ENCODE measurements at regions not wholly inside any gene's neighbourhood (a gene's known extent, or its start where the extent isn't known, plus 50 kb on each side); places are given as distances from the start of the nearest gene placed in this dataset.
A peak's percentile ranks its signal among the peaks of the same experiment; 100 is the strongest.
"Not testable (repeated sequence)": the region's sequence is repeated elsewhere in the genome, so short reads cannot be mapped to it uniquely, and the experiment has no call there.

DNA sequence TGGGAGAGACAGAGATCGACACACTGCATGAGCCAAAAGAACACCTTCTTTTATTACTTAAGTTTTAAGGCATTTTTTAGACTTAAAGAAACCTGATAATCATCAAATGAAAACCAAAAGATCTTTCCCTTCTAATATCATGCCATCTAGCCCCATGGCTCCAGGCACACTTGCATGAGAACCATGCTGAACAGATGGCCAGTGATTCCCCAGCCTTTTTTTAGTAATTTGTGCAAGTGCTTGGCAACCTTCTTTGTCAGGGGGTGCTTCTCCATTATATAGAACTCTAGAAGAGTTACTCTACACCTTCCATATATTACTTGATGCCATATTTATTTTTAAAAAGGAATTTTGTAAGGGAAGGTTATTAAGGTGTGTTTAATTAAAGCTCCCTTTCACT lies 182.2 kb upstream of the TEX13C start:
- Histone ChIP-seq H3K9me3 (no peaks in the 10 kb centered on the region), H3K27ac (replicated peaks in 1 of 4) (no peak overlapping the region), H3K4me3 (no peak overlapping the region), H3K36me3 (no peaks in the 10 kb centered on the region), H3K27me3 (no peaks in the 10 kb centered on the region), H3K4me1 (peaks cover 0 to 13% (median 3%) of the 10 kb centered on the region in 4 donors)
- intact Hi-C loops (cut with DNase I), result no loop called here
- no peak for TF ChIP-seq POLR2AphosphoS5 (IDR thresholded peaks at IDR 0.05)
- TF ChIP-seq, protein P1, sequence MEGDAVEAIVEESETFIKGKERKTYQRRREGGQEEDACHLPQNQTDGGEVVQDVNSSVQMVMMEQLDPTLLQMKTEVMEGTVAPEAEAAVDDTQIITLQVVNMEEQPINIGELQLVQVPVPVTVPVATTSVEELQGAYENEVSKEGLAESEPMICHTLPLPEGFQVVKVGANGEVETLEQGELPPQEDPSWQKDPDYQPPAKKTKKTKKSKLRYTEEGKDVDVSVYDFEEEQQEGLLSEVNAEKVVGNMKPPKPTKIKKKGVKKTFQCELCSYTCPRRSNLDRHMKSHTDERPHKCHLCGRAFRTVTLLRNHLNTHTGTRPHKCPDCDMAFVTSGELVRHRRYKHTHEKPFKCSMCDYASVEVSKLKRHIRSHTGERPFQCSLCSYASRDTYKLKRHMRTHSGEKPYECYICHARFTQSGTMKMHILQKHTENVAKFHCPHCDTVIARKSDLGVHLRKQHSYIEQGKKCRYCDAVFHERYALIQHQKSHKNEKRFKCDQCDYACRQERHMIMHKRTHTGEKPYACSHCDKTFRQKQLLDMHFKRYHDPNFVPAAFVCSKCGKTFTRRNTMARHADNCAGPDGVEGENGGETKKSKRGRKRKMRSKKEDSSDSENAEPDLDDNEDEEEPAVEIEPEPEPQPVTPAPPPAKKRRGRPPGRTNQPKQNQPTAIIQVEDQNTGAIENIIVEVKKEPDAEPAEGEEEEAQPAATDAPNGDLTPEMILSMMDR (IDR thresholded peaks at IDR 0.05), result no peak
- no peak for TF ChIP-seq POLR2A (IDR thresholded peaks at IDR 0.05; ENCODE audit: low read depth)
- TF ChIP-seq EP300 (IDR thresholded peaks at IDR 0.05), result no peak
- DNase-seq (ENCODE audit: extremely low spot score), result no peak
- WGBS, result 78% methylated on average over 1 of the region's 1 CpG

DNA sequence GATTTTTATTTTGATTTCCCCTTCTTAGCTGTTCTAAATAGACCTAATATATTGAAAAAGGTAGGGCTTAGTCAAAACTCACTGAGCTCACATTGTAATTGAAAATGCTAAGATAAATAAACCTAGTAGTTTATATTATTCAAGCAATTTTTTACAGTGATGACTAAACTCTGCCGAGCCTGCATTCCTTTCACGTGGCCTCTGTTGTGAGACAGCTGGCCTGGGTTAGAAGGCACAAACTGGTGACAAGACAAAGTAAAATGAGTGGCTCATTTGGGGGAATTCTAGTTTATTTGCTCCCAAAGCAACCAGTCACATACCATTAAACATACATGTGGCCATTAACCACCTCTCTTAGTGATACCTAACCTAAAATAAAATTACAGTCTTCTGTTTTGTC lies 169.4 kb upstream of the TEX13C start:
- H3K9me3 ChIP-seq, result no peaks in the 10 kb centered on the region
- TF ChIP-seq POLR2AphosphoS5 (IDR thresholded peaks at IDR 0.05) (no peak), EP300 (IDR thresholded peaks at IDR 0.05) (no peak), POLR2A (IDR thresholded peaks at IDR 0.05; ENCODE audit: low read depth) (no peak)
- TF ChIP-seq, protein P1 (IDR thresholded peaks at IDR 0.05), result no peak
- WGBS, result 29% methylated on average over 2 of the region's 2 CpGs

DNA sequence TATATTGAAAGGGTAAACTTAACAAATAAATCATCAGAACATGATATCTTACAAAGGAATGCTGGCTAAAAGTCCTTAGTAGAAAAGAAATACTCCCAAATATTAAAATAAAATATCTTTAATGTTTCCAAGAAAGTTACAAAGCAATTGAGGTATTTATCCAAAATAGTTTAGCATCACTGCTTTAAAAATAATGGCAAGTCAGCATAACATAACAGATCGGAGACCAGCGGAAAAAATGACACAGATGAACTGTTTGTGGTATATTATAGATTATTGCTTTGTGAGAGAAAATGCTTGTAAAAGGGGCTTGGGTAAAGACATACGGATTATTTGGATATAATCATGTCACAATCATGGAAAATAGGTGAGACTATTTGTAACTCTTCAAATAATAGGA lies 168.5 kb upstream of the TEX13C start:
- TF ChIP-seq POLR2AphosphoS5 (IDR thresholded peaks at IDR 0.05) (no peak), EP300 (IDR thresholded peaks at IDR 0.05) (no peak), POLR2A (IDR thresholded peaks at IDR 0.05; ENCODE audit: low read depth) (no peak)
- TF ChIP-seq, protein P1 (IDR thresholded peaks at IDR 0.05), result no peak
- H3K27ac ChIP-seq (replicated peaks in 1 of 4), result no peak overlapping the region
- H3K27me3 ChIP-seq, result no peaks in the 10 kb centered on the region

More for the DNA sequence above, 169.4 kb upstream of the TEX13C start:
- Histone ChIP-seq H3K36me3 (no peaks in the 10 kb centered on the region), H3K4me3 (no peak overlapping the region), H3K27me3 (no peaks in the 10 kb centered on the region), H3K4me1 (peaks cover 0 to 12% (median 0%) of the 10 kb centered on the region in 4 donors), H3K27ac (replicated peaks in 1 of 4) (peak overlapping the region in 1 of 4 donors; percentile 36)
- intact Hi-C loops (cut with DNase I), result no loop called here
- DNase-seq (ENCODE audit: extremely low spot score), result no peak

DNA sequence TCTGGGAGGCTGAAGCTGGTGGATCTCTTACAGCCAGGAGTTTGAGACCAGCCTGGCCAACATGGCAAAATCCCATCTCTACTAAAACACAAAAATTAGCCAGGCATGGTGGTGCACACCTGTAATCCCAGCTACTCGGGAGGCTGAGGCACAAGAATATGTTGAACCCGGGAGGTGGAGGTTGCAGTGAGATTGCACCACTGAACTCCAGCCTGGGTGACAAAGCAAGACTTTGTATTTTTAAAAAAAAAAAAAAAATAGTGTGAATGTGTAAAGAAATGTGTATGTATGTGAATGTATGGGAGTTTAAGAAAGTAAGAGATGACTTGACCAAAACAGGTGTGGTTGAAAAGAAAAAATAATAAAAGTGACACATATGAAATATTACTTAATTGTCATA lies 167.7 kb upstream of the TEX13C start:
- intact Hi-C loops (cut with DNase I), result no loop called here
- Histone ChIP-seq H3K27ac (replicated peaks in 1 of 4) (no peak overlapping the region), H3K36me3 (no peaks in the 10 kb centered on the region), H3K9me3 (no peaks in the 10 kb centered on the region), H3K4me3 (no peak overlapping the region), H3K4me1 (peaks cover 0 to 12% (median 0%) of the 10 kb centered on the region in 4 donors), H3K27me3 (no peaks in the 10 kb centered on the region)
- TF ChIP-seq POLR2A (IDR thresholded peaks at IDR 0.05; ENCODE audit: low read depth) (no peak), EP300 (IDR thresholded peaks at IDR 0.05) (no peak), POLR2AphosphoS5 (IDR thresholded peaks at IDR 0.05) (no peak)
- no peak for DNase-seq (ENCODE audit: extremely low spot score)
- WGBS, result 83% methylated on average over 2 of the region's 2 CpGs

More for the DNA sequence above, 168.5 kb upstream of the TEX13C start:
- 72% methylated on average over 3 of the region's 3 CpGs for WGBS
- Histone ChIP-seq H3K9me3 (no peaks in the 10 kb centered on the region), H3K4me3 (no peak overlapping the region), H3K4me1 (peaks cover 0 to 12% (median 0%) of the 10 kb centered on the region in 4 donors), H3K36me3 (no peaks in the 10 kb centered on the region)
- no peak for DNase-seq (ENCODE audit: extremely low spot score)
- intact Hi-C loops (cut with DNase I), result no loop called here

DNA sequence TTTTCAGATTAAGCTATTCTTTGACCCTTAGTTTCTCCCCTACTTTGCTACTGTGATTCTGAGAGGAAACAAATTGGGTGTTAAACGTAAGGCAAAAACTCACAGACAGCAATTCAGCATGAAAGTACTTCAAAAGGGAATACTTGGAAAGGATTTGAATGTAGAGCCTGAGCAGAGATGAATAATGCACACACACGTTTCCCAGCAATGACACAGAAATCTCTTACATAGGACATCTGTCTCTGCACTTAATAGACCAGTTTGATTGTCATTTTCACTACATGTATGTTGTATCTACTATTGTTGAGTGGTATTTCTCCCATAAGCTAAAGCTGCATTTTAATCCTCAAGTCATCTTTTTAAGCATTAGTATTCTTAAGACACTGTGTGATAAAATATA lies 166.1 kb upstream of the TEX13C start:
- H3K36me3 ChIP-seq, result no peaks in the 10 kb centered on the region
- peaks cover 0 to 12% (median 0%) of the 10 kb centered on the region in 4 donors for H3K4me1 ChIP-seq
- TF ChIP-seq POLR2AphosphoS5 (IDR thresholded peaks at IDR 0.05) (no peak), EP300 (IDR thresholded peaks at IDR 0.05) (no peak), POLR2A (IDR thresholded peaks at IDR 0.05; ENCODE audit: low read depth) (no peak)
- TF ChIP-seq, protein P1 (IDR thresholded peaks at IDR 0.05), result no peak
- intact Hi-C loops (cut with DNase I), result no loop called here
- no peak overlapping the region for H3K27ac ChIP-seq (replicated peaks in 1 of 4)
- WGBS, result 11% methylated on average over 2 of the region's 2 CpGs
- no peak for DNase-seq (ENCODE audit: extremely low spot score)
- no peaks in the 10 kb centered on the region for H3K27me3 ChIP-seq
- H3K4me3 ChIP-seq, result peak overlapping the region in 1 of 4 donors; percentile 9
- H3K9me3 ChIP-seq, result no peaks in the 10 kb centered on the region

DNA sequence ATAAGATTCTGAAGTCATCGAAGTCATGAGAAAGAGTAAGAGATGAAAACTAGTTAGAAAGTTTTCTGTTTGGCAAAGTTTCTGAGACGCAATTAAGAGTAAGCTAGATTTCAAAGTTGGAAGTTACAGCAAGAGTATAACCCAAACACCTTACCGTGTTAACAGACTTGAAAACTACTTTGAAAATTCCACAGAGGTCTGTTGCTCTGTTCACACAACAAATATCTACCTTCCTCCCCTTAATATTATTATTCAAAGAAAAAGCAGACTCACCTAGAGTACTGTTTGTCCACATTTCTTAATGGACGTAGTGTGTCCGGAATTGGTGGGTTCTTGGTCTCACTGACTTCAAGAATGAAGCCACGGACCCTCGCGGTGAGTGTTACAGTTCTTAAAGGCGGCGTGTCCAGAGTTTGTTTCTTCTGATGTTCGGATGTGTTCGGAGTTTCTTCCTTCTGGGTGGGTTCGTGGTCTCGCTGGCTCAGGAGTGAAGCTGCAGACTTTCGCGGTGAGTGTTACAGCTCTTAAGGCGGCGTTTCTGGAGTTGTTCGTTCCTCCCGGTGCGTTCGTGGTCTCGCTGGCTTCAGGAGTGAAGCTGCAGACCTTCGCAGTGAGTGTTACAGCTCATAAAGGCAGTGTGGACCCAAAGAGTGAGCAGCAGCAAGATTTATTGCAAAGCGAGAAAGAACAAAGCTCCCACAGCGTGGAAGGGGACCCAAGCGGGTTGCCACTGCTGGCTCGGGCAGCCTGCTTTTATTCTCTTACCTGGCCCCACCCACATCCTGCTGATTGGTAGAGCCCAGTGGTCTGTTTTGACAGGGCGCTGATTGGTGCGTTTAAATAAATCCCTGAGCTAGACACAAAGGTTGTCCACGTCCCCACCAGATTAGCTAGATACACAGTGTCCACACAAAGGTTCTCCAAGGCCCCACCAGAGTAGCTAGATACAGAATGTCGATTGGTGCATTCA lies 165.1 kb upstream of the TEX13C start:
- H3K27ac ChIP-seq (replicated peaks in 1 of 4); intact Hi-C loops (cut with DNase I); H3K4me3 ChIP-seq; DNase-seq (ENCODE audit: extremely low spot score); H3K36me3 ChIP-seq; H3K27me3 ChIP-seq; H3K9me3 ChIP-seq: not testable (repeated sequence)
- peaks cover 0 to 12% (median 0%) of the 10 kb centered on the region in 4 donors for H3K4me1 ChIP-seq
- 89% methylated on average over 27 of the region's 32 CpGs for WGBS

DNA sequence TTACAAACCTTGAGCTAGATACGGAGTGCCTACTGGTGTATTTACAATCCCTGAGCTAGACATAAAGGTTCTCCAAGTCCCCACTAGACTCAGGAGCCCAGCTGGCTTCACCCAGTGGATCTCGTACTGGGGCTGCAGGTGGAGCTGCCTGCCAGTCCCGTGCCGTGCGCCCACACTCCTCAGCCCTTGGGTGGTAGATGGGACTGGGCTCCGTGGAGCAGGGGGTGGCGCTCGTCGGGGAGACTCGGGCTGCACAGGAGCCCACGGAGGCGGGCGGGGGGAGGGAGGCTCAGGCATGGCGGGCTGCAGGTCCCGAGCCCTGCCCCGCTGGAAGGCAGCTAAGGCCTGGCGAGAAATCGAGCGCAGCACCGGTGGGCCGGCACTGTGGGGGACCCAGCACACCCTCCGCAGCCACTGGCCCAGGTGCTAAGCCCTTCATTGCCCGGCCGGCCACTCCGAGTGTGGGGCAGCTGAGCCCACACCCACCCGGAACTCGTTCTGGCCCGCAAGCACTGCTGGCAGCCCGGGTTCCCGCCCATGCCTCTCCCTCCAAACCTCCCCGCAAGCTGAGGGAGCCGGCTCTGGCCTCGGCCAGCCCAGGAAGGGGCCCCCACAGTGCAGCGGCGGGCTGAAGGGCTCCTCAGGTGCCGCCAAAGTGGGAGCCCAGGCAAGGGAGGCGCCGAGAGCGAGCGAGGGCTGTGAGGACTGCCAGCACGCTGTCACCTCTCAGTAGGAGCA lies 164.2 kb upstream of the TEX13C start:
- H3K9me3 ChIP-seq; H3K27me3 ChIP-seq; H3K4me3 ChIP-seq; H3K27ac ChIP-seq (replicated peaks in 1 of 4); H3K4me1 ChIP-seq; DNase-seq (ENCODE audit: extremely low spot score); intact Hi-C loops (cut with DNase I); H3K36me3 ChIP-seq: not testable (repeated sequence)
- 83% methylated on average over 22 of the region's 41 CpGs for WGBS
